NCI-H128 (cell line): ENCODE measurements at regions not wholly inside any gene's neighbourhood (a gene's known extent, or its start where the extent isn't known, plus 50 kb on each side); places are given as distances from the start of the nearest gene placed in this dataset.
"Not testable (repeated sequence)": the region's sequence is repeated elsewhere in the genome, so short reads cannot be mapped to it uniquely, and the experiment has no call there.

Experiments
- DNase-seq: peaks from one replicate; lab custom pipeline; 2025; ENCODE audit not compliant: unreplicated experiment; lab: John Stamatoyannopoulos, UW

GRCh38 chr14:106356643-106356930 is 830.2 kb downstream of the TMEM121 start:
- not testable (repeated sequence) for DNase-seq

- DNase-seq: not testable (repeated sequence)
Observed at GRCh38 chr14:106359157-106359887, 832.9 kb downstream of the TMEM121 start.

GRCh38 chr14:106365371-106365770 is 839.0 kb downstream of the TMEM121 start:
- DNase-seq: not testable (repeated sequence)

GRCh38 chr14:106365894-106366293 is 839.5 kb downstream of the TMEM121 start:
- not testable (repeated sequence) for DNase-seq

- DNase-seq: not testable (repeated sequence)
Observed at GRCh38 chr14:106366971-106367370, 840.6 kb downstream of the TMEM121 start.

- DNase-seq: not testable (repeated sequence)
Observed at GRCh38 chr14:106369456-106369855, 843.1 kb downstream of the TMEM121 start.

GRCh38 chr14:106372870-106373652 is 846.7 kb downstream of the TMEM121 start:
- peak; percentile 9 for DNase-seq

- DNase-seq: not testable (repeated sequence)
Observed at GRCh38 chr14:106373653-106374110, 847.3 kb downstream of the TMEM121 start.

- DNase-seq: no peak
Observed at GRCh38 chr14:106377432-106377831, 851.0 kb downstream of the TMEM121 start.

- DNase-seq: no peak
Observed at GRCh38 chr14:106378191-106378590, 851.8 kb downstream of the TMEM121 start.

- no peak for DNase-seq
Observed at GRCh38 chr14:106380740-106381139, 854.4 kb downstream of the TMEM121 start.

- not testable (repeated sequence) for DNase-seq
Observed at GRCh38 chr14:106389186-106389585, 862.8 kb downstream of the TMEM121 start.

GRCh38 chr14:106390401-106390800 is 864.0 kb downstream of the TMEM121 start:
- DNase-seq: no peak

GRCh38 chr14:106390947-106391346 is 864.6 kb downstream of the TMEM121 start:
- no peak for DNase-seq

- DNase-seq: no peak
Observed at GRCh38 chr14:106393742-106394141, 867.4 kb downstream of the TMEM121 start.

GRCh38 chr14:106395456-106396050 is 869.2 kb downstream of the TMEM121 start:
- DNase-seq: no peak

- no peak for DNase-seq
Observed at GRCh38 chr14:106396999-106397398, 870.6 kb downstream of the TMEM121 start.

- DNase-seq: not testable (repeated sequence)
Observed at GRCh38 chr14:106398931-106399331, 872.5 kb downstream of the TMEM121 start.

- DNase-seq: not testable (repeated sequence)
Observed at GRCh38 chr14:106401316-106401715, 874.9 kb downstream of the TMEM121 start.

GRCh38 chr14:106410229-106410628 is 883.8 kb downstream of the TMEM121 start:
- not testable (repeated sequence) for DNase-seq

- no peak for DNase-seq
Observed at GRCh38 chr14:106414464-106414863, 888.1 kb downstream of the TMEM121 start.
